ENCODE measurements at regions not wholly inside any gene's neighbourhood (a gene's known extent, or its start where the extent isn't known, plus 50 kb on each side); places are given as distances from the start of the nearest gene placed in this dataset.
"Not testable (repeated sequence)": the region's sequence is repeated elsewhere in the genome, so short reads cannot be mapped to it uniquely, and the experiment has no call there.

GRCh38 chr7:51459809-51460208, 143.2 kb upstream of the COBL start:
- no peak for DNase-seq

- DNase-seq = no peak
Observed at GRCh38 chr7:51458693-51459092, 142.1 kb upstream of the COBL start.

- DNase-seq = no peak
Observed at GRCh38 chr7:51457079-51457478, 140.5 kb upstream of the COBL start.

GRCh38 chr7:51456431-51457060, 139.9 kb upstream of the COBL start:
- DNase-seq = no peak

- DNase-seq = no peak
Observed at GRCh38 chr7:51455948-51456347, 139.3 kb upstream of the COBL start.

- DNase-seq = no peak
Observed at GRCh38 chr7:51455513-51455912, 138.9 kb upstream of the COBL start.

- no peak for DNase-seq
Observed at GRCh38 chr7:51455086-51455485, 138.5 kb upstream of the COBL start.

- DNase-seq = no peak
Observed at GRCh38 chr7:51452694-51453093, 136.1 kb upstream of the COBL start.

- DNase-seq = no peak
Observed at GRCh38 chr7:51451751-51452476, 135.3 kb upstream of the COBL start.

- DNase-seq = no peak
Observed at GRCh38 chr7:51450541-51450940, 133.9 kb upstream of the COBL start.

GRCh38 chr7:51446785-51447184, 130.2 kb upstream of the COBL start:
- DNase-seq = no peak

- no peak for DNase-seq
Observed at GRCh38 chr7:51446356-51446755, 129.7 kb upstream of the COBL start.

GRCh38 chr7:51444936-51445335, 128.3 kb upstream of the COBL start:
- DNase-seq = no peak

GRCh38 chr7:51430480-51431086, 114.0 kb upstream of the COBL start:
- peak; percentile 47 to 57 for DNase-seq

GRCh38 chr7:51428217-51428887, 111.7 kb upstream of the COBL start:
- DNase-seq = no peak

GRCh38 chr7:51426163-51426562, 109.6 kb upstream of the COBL start:
- no peak for DNase-seq

GRCh38 chr7:51409934-51410333, 93.3 kb upstream of the COBL start:
- not testable (repeated sequence) for DNase-seq

GRCh38 chr7:51397608-51398007, 81.0 kb upstream of the COBL start:
- DNase-seq = not testable (repeated sequence)

- not testable (repeated sequence) for DNase-seq
Observed at GRCh38 chr7:51393003-51393402, 76.4 kb upstream of the COBL start.

- not testable (repeated sequence) for DNase-seq
Observed at GRCh38 chr7:51389952-51390351, 73.3 kb upstream of the COBL start.

- DNase-seq = not testable (repeated sequence)
Observed at GRCh38 chr7:51389216-51389812, 72.7 kb upstream of the COBL start.

GRCh38 chr7:51388241-51388640, 71.6 kb upstream of the COBL start:
- DNase-seq = not testable (repeated sequence)
